GM23338 (cell line): ENCODE measurements at regions not wholly inside any gene's neighbourhood (a gene's known extent, or its start where the extent isn't known, plus 50 kb on each side); places are given as distances from the start of the nearest gene placed in this dataset.

Source experiments
- CREB1 ChIP-seq: fragments of 250-450 bp; sonication (Bioruptor Pico); IDR thresholded peaks from 2 replicates; pipeline ENCODE4 v1.5.0; 2020; ENCODE audit warnings: low read depth, mild to moderate bottlenecking, moderate library complexity
- CTCF ChIP-seq, 2 experiments: fragments of 200-600 bp in 1 of 2; sonication (generic) in 1 of 2; conservative IDR thresholded peaks; 2 replicates each; pipeline versions ENCODE4 v1.5.1 to v1.6.1; 2016 to 2017; ENCODE audit warnings: antibody characterized with exemption in 2 of 2, low read depth in 2 of 2, mild to moderate bottlenecking in 2 of 2, moderate library complexity in 1 of 2
- ETS1 ChIP-seq: IDR thresholded peaks from 2 replicates; pipeline ENCODE4 v1.6.1; 2016; ENCODE audit warnings: antibody characterized with exemption
- EZH2 ChIP-seq: fragments of 200-600 bp; sonication (generic); IDR thresholded peaks from one replicate; pipeline ENCODE4 v1.8.0; 2017; ENCODE audit warnings: antibody characterized with exemption, mild to moderate bottlenecking, low read depth; ENCODE audit not compliant: unreplicated experiment
- EZH2phosphoT487 ChIP-seq: fragments of 200-600 bp; sonication (generic); IDR thresholded peaks from one replicate; pipeline ENCODE4 v1.8.1; 2018; ENCODE audit warnings: antibody characterized with exemption; ENCODE audit not compliant: unreplicated experiment
- JUNB ChIP-seq: IDR thresholded peaks from one replicate; pipeline ENCODE4 v1.6.1; 2016; ENCODE audit warnings: antibody characterized with exemption; ENCODE audit not compliant: unreplicated experiment
- NANOG ChIP-seq: IDR thresholded peaks from 2 replicates; pipeline ENCODE4 v1.6.1; 2016; ENCODE audit warnings: antibody characterized with exemption, borderline replicate concordance
- POLR2AphosphoS5 ChIP-seq: IDR thresholded peaks from 2 replicates; pipeline ENCODE4 v1.6.1; 2016; ENCODE audit warnings: antibody characterized with exemption, low read depth
- REST ChIP-seq: IDR thresholded peaks from one replicate; pipeline ENCODE4 v1.6.1; 2018; ENCODE audit warnings: antibody characterized with exemption; ENCODE audit not compliant: unreplicated experiment
- STAT1 ChIP-seq: IDR thresholded peaks from one replicate; pipeline ENCODE4 v1.6.1; 2016; ENCODE audit warnings: antibody characterized with exemption; ENCODE audit not compliant: unreplicated experiment
- ZNF114 ChIP-seq: fragments of 250-450 bp; sonication (Bioruptor Pico); IDR thresholded peaks from 2 replicates; pipeline ENCODE4 v1.5.0; 2020; ENCODE audit warnings: mild to moderate bottlenecking, moderate library complexity
- ZNF462 ChIP-seq: fragments of 250-450 bp; sonication (Bioruptor Pico); IDR thresholded peaks from 2 replicates; pipeline ENCODE4 v1.5.0; 2020; ENCODE audit warnings: mild to moderate bottlenecking, moderate library complexity

- TF ChIP-seq CTCF (conservative IDR thresholded peaks at IDR 0.05; ENCODE audit: low read depth in 2 of 2) (no peak), EZH2 (no peak), POLR2AphosphoS5 (no peak), STAT1 (no peak), JUNB (no peak), CREB1 (no peak), EZH2phosphoT487 (no peak), REST (no peak), ZNF114 (no peak), ETS1 (no peak), NANOG (no peak), ZNF462 (CRISPR knock-in tag) (no peak)
Measured at GRCh38 chr6:164321297-164321696, 906.8 kb downstream of the QKI start.
